HG02642 (cell line): ENCODE measurements at regions not wholly inside any gene's neighbourhood (a gene's known extent, or its start where the extent isn't known, plus 50 kb on each side); places are given as distances from the start of the nearest gene placed in this dataset.

Experiments
- ATAC-seq: cut with Tn5 transposase; IDR thresholded peaks from one replicate; pipeline ENCODE4 v1.9.1; 2021; ENCODE audit warnings: mild to moderate bottlenecking; ENCODE audit not compliant: unreplicated experiment, poor library complexity

GRCh38 chr21:27024971-27025370 lies 58.1 kb upstream of the ADAMTS5 start:
- no peak for ATAC-seq

DNA sequence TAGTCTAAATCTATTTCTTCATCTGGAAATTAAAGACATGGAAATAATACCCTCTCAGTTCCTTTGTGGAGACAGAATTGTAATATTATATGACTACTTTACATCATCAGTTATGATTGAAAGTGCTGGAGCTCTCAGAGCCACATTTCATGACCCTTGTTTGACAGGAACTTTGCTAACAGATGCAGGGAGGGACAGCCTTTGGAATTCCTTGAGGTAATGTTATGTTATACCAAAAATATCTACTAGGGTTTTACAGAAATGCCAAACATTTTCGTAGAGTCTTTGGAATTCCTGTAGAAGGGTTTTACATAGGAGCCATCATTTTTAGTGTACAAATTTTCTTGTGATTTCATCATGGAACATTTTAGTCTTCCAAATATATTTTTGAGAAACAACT lies 57.4 kb upstream of the ADAMTS5 start:
- no peak for ATAC-seq

GRCh38 chr21:27023186-27023585 lies 56.3 kb upstream of the ADAMTS5 start:
- ATAC-seq = no peak

DNA sequence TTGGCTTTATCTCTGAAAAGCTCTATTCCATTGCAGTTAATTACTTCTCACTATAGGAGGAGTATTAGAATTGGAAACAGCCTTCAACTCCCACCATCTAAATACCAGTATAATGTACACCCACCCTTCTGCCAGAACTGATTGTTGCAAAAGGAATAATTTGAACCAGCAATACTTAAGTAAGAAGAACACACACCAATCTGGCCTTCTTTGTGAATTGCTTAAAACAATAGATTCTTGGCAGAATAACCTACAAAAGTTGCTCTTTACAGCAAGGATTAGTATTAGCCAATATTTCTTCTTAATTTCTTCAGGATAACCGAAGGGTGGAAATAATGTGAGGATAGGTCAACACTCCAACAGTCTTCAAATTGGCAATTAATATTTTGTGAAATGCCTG lies 54.9 kb upstream of the ADAMTS5 start:
- ATAC-seq = no peak

- ATAC-seq = no peak
These were observed 54.2 kb upstream of the ADAMTS5 start for GRCh38 chr21:27021046-27021445.

GRCh38 chr21:27017246-27017645 lies 50.4 kb upstream of the ADAMTS5 start:
- no peak for ATAC-seq
